K562 (cell line): ENCODE measurements at regions not wholly inside any gene's neighbourhood (a gene's known extent, or its start where the extent isn't known, plus 50 kb on each side); places are given as distances from the start of the nearest gene placed in this dataset.

Source experiments
- ATAC-seq: fragments of 200-7000 bp; cut with Tn5 transposase; 3 replicates; pipeline ENCODE4 v1.9.1; 2020; ENCODE audit warnings: moderate library complexity
- BruUV-seq: library from RNA; stranded (reverse); fragments of 400-500 nt; replicated peaks from 2 replicates; lab custom pipeline; 2021; lab: Mats Ljungman, UMichigan
- CTCF ChIA-PET: fragments of 300-600 bp; formaldehyde crosslinking; extraction: SDS; loops from one replicate; lab custom pipeline; 2021; ENCODE audit warnings: low intra/inter-chr PET ratio; lab: Yijun Ruan, JAX
- POLR2A ChIA-PET: fragments of 300-600, 350-650 bp; sonication (Branson Sonifier 250); formaldehyde crosslinking; extraction: SDS; loops from one replicate; lab custom pipeline; 2021; ENCODE audit warnings: antibody characterized with exemption, inconsistent platforms; lab: Yijun Ruan, JAX
- DNase-seq, 4 experiments: peaks; one replicate each; pipeline versions ENCODE4 v3.0.0 to v3.0.0-alpha.2; 2011 to 2018; ENCODE audit warnings: low spot score in 3 of 4, mixed read lengths in 3 of 4; ENCODE audit errors: extremely low read depth in 1 of 4
- FAIRE-seq: peaks from 2 replicates; lab custom pipeline; 2011; peaks lifted over from hg19 to GRCh38; lab: Jason Lieb, UNC
- H2AFZ ChIP-seq: 2 replicates; pipeline ENCODE4 v1.6.0; 2011; ENCODE audit warnings: low read depth, low read length, control low read depth, inconsistent platforms
- H3K27ac ChIP-seq: fragments of 200-600 bp; 3 replicates; pipeline ENCODE4 v1.8.0; 2011; ENCODE audit warnings: low read depth, mild to moderate bottlenecking, control low read depth, inconsistent platforms, low read length, moderate library complexity, mixed read lengths; ENCODE audit errors: extremely low read depth
- H3K27me3 ChIP-seq, 2 experiments: fragments of 300-600 bp in 1 of 2; 2 replicates in 1 of 2; 3 replicates in 1 of 2; pipeline versions ENCODE4 v1.6.0 to v1.8.0; 2011; ENCODE audit warnings: inconsistent platforms in 2 of 2, low read length in 2 of 2, mild to moderate bottlenecking in 1 of 2, mixed read lengths in 1 of 2, moderate library complexity in 1 of 2; ENCODE audit not compliant: control insufficient read depth in 2 of 2, insufficient read depth in 2 of 2
- H3K36me3 ChIP-seq: fragments of 300-600 bp; 3 replicates; pipeline ENCODE4 v1.8.0; 2011; ENCODE audit warnings: mild to moderate bottlenecking, low read length, inconsistent platforms; ENCODE audit not compliant: control insufficient read depth, insufficient read depth
- H3K4me1 ChIP-seq, 2 experiments: fragments of 200-600 bp in 1 of 2; replicated peaks in 1 of 2; 2 replicates in 1 of 2; 3 replicates in 1 of 2; pipeline versions ENCODE4 v1.5.1 to v1.8.0; 2011; ENCODE audit warnings: inconsistent platforms in 2 of 2, low read length in 2 of 2, mild to moderate bottlenecking in 1 of 2, mixed read lengths in 1 of 2, moderate library complexity in 1 of 2; ENCODE audit not compliant: control insufficient read depth in 2 of 2, insufficient read depth in 2 of 2
- H3K4me2 ChIP-seq: 2 replicates; pipeline ENCODE4 v1.6.1; 2011; ENCODE audit warnings: low read length, control low read depth, inconsistent platforms, mixed read lengths; ENCODE audit not compliant: insufficient read depth
- H3K4me3 ChIP-seq: fragments of 200-600 bp; sonication (generic), shearing (Covaris generic); 2 replicates; pipeline ENCODE4 v1.5.1; 2016; ENCODE audit warnings: control low read depth, inconsistent platforms
- H3K79me2 ChIP-seq: fragments of 200-600 bp; 3 replicates; pipeline ENCODE4 v1.8.0; 2011; ENCODE audit warnings: low read length, inconsistent platforms; ENCODE audit not compliant: control insufficient read depth, insufficient read depth
- H3K9ac ChIP-seq, 2 experiments: 2 replicates each; pipeline versions ENCODE4 v1.6.0 to v1.6.1; 2011; ENCODE audit warnings: low read depth in 2 of 2, low read length in 2 of 2, control low read depth in 1 of 2, inconsistent platforms in 1 of 2, mild to moderate bottlenecking in 1 of 2, mixed read lengths in 1 of 2; ENCODE audit not compliant: insufficient read depth in 1 of 2
- H3K9me1 ChIP-seq: one replicate; pipeline ENCODE4 v1.6.0; 2011; ENCODE audit warnings: inconsistent platforms, mild to moderate bottlenecking, low read length, moderate library complexity; ENCODE audit not compliant: control insufficient read depth, insufficient read depth
- H3K9me3 ChIP-seq: replicated peaks from 2 replicates; pipeline ENCODE4 v1.5.1; 2011; ENCODE audit warnings: low read depth, low read length, inconsistent platforms; ENCODE audit not compliant: control insufficient read depth, insufficient read depth
- H4K20me1 ChIP-seq: replicated peaks from 2 replicates; pipeline ENCODE4 v1.6.1; 2011; ENCODE audit warnings: low read length, inconsistent platforms, mixed read lengths; ENCODE audit not compliant: control insufficient read depth, insufficient read depth
- ARHGAP35 ChIP-seq: fragments of 450-650 bp; IDR thresholded peaks from 2 replicates; pipeline ENCODE4 v1.6.1; 2018; ENCODE audit not compliant: partially characterized antibody
- ARID4B ChIP-seq: sonication (generic); formaldehyde crosslinking; IDR thresholded peaks from 2 replicates; pipeline ENCODE4 v1.8.0; 2022; ENCODE audit warnings: mild to moderate bottlenecking, missing genetic modification reagents
- CREB3 ChIP-seq: fragments of 450-650 bp; conservative IDR thresholded peaks from 2 replicates; pipeline ENCODE4 v1.6.1; 2016; ENCODE audit warnings: missing genetic modification characterization, low read depth, mild to moderate bottlenecking, missing compliant biosample characterization, moderate library complexity
- CXXC5 ChIP-seq: fragments of 250-450 bp; sonication (Bioruptor Pico); IDR thresholded peaks from 2 replicates; pipeline ENCODE4 v1.8.0; 2022; ENCODE audit warnings: inconsistent platforms, mild to moderate bottlenecking, moderate library complexity
- JUND ChIP-seq, 2 experiments: IDR thresholded peaks; 2 replicates in 1 of 2; 3 replicates in 1 of 2; pipeline ENCODE4 v1.6.1; 2011; ENCODE audit warnings: borderline replicate concordance in 2 of 2, low read depth in 2 of 2, low read length in 2 of 2, improper control_type of control experiment in 1 of 2, missing biosample characterization in 1 of 2, missing genetic modification characterization in 1 of 2, missing genetic modification reagents in 1 of 2
- RAD51 ChIP-seq: fragments of 450-650 bp; IDR thresholded peaks from 2 replicates; pipeline ENCODE4 v1.7.1; 2016; ENCODE audit warnings: low read depth, mild to moderate bottlenecking, borderline replicate concordance
- SIRT6 ChIP-seq: IDR thresholded peaks from one replicate; pipeline ENCODE4 v1.6.1; 2012; ENCODE audit warnings: low read depth, mild to moderate bottlenecking, control low read depth, inconsistent platforms, low read length, moderate library complexity
- TCF3 ChIP-seq: sonication (generic); formaldehyde crosslinking; IDR thresholded peaks from 2 replicates; pipeline ENCODE4 v1.4.0; 2020; ENCODE audit warnings: mild to moderate bottlenecking, missing genetic modification reagents
- ZNF224 ChIP-seq: sonication (generic); formaldehyde crosslinking; IDR thresholded peaks from 2 replicates; pipeline ENCODE4 v1.8.0; 2022; ENCODE audit warnings: mild to moderate bottlenecking, missing genetic modification reagents
- WGBS: fragments of 100-300 bp; shearing (Covaris generic); methylation state at CpG from one replicate; pipeline ENCODE4 v1.1.6; 2016; ENCODE audit warnings: low coverage, mixed read lengths; ENCODE audit not compliant: insufficient coverage; ENCODE audit errors: missing lambda C conversion rate; 5-methylcytosine and 5-hydroxymethylcytosine counted together
- in situ Hi-C: fragments of 300-500 bp; cut with MboI; formaldehyde crosslinking; loops from 4 replicates; pipeline ENCODE4 v1.15.0; 2018; ENCODE audit warnings: inconsistent platforms, mixed read lengths
- intact Hi-C: fragments of 100-400 bp; cut with micrococcal nuclease; formaldehyde crosslinking; loops from 2 replicates; pipeline ENCODE4 v1.14.2; 2022

- DNase-seq (no peak), ATAC-seq (no peak), FAIRE-seq (no peak)
- intact Hi-C loops (no loop called here), in situ Hi-C loops (no loop called here)
- ChIA-PET POLR2A (no interaction called here), CTCF (no interaction called here)
- 10% methylated on average over 1 of the region's 1 CpG for WGBS
- no peaks in the 10 kb centered on the region for H3K79me2 ChIP-seq
- H3K27me3 ChIP-seq: no peaks in the 10 kb centered on the region
- H3K36me3 ChIP-seq: no peaks in the 10 kb centered on the region
- H3K27ac ChIP-seq: no peak overlapping the region
- no peak overlapping the region for H3K4me3 ChIP-seq
- H3K9ac ChIP-seq: no peak overlapping the region
- no peak overlapping the region for H2AFZ ChIP-seq
- no peaks in the 10 kb centered on the region for H3K9me3 ChIP-seq
- H4K20me1 ChIP-seq: no peaks in the 10 kb centered on the region; the same call in 1 of the 2 replicates
- H3K4me2 ChIP-seq: no peak overlapping the region
- TF ChIP-seq SIRT6: no peak
- no peak for TF ChIP-seq RAD51
- TF ChIP-seq ARHGAP35: no peak
- no TSS peak for BruUV-seq
- H3K4me1 ChIP-seq: no peaks in the 10 kb centered on the region
- no peaks in the 10 kb centered on the region for H3K9me1 ChIP-seq
Observed at GRCh38 chr5:2491846-2492245, 259.6 kb downstream of the IRX2 start.

GRCh38 chr5:2489306-2489705 lies 262.2 kb downstream of the IRX2 start:
- Histone ChIP-seq H3K27ac (no peak overlapping the region), H3K9me1 (no peaks in the 10 kb centered on the region), H3K27me3 (no peaks in the 10 kb centered on the region), H3K9me3 (no peaks in the 10 kb centered on the region), H3K36me3 (no peaks in the 10 kb centered on the region), H3K4me3 (no peak overlapping the region), H3K4me1 (no peaks in the 10 kb centered on the region), H3K9ac (no peak overlapping the region), H3K79me2 (no peaks in the 10 kb centered on the region), H4K20me1 (no peaks in the 10 kb centered on the region; the same call in 1 of the 2 replicates), H3K4me2 (no peak overlapping the region), H2AFZ (no peak overlapping the region)
- under 1% methylated on average over 10 of the region's 10 CpGs for WGBS
- ChIA-PET CTCF (no interaction called here), POLR2A (no interaction called here)
- in situ Hi-C loops (no loop called here), intact Hi-C loops (no loop called here)
- no TSS peak for BruUV-seq
- no peak for FAIRE-seq
- no peak for ATAC-seq
- no peak for DNase-seq
- TF ChIP-seq CXXC5 (no peak), ZNF224 (CRISPR knock-in tag) (no peak), ARID4B (CRISPR knock-in tag) (no peak), JUND (IDR thresholded peaks at IDR 0.05; ENCODE audit: borderline replicate concordance, low read depth, low read length) (no peak), JUND (tag; IDR thresholded peaks at IDR 0.05; ENCODE audit: borderline replicate concordance, low read depth, low read length) (no peak), CREB3 (tag) (no peak), TCF3 (CRISPR knock-in tag) (no peak)
